Endodermal cell (in vitro differentiated cells): ENCODE measurements at regions not wholly inside any gene's neighbourhood (a gene's known extent, or its start where the extent isn't known, plus 50 kb on each side); places are given as distances from the start of the nearest gene placed in this dataset.

ENCODE experiments used
- DNase-seq: peaks from one replicate; pipeline ENCODE4 v3.0.0-alpha.2; 2017
- H3K27ac ChIP-seq: 2 replicates; pipeline ENCODE4 v1.5.1; 2013; ENCODE audit warnings: mild to moderate bottlenecking, low read depth, low read length, moderate library complexity
- H3K27me3 ChIP-seq: 2 replicates; pipeline ENCODE4 v1.6.1; 2013; ENCODE audit warnings: mild to moderate bottlenecking, low read length, moderate library complexity; ENCODE audit not compliant: insufficient read depth, control insufficient read depth, poor library complexity, severe bottlenecking
- H3K36me3 ChIP-seq: 2 replicates; pipeline ENCODE4 v1.7.0; 2013; ENCODE audit warnings: mild to moderate bottlenecking, low read length, moderate library complexity; ENCODE audit not compliant: control insufficient read depth, insufficient read depth
- H3K4me1 ChIP-seq: one replicate; pipeline ENCODE4 v1.7.0; 2013; ENCODE audit warnings: low read length; ENCODE audit not compliant: control insufficient read depth, insufficient read depth
- H3K4me3 ChIP-seq: 2 replicates; pipeline ENCODE4 v1.5.1; 2013; ENCODE audit warnings: mild to moderate bottlenecking, low read length, moderate library complexity
- H3K9ac ChIP-seq: 2 replicates; pipeline ENCODE4 v1.6.1; 2013; ENCODE audit warnings: mild to moderate bottlenecking, low read length, moderate library complexity; ENCODE audit not compliant: poor library complexity, severe bottlenecking; ENCODE audit errors: extremely low read depth
- H3K9me3 ChIP-seq: 2 replicates; pipeline ENCODE4 v1.6.1; 2013; ENCODE audit warnings: mild to moderate bottlenecking, low read length, moderate library complexity; ENCODE audit not compliant: control insufficient read depth
- H3K27ac Mint-ChIP-seq: 2 replicates; pipeline ENCODE4 v1.8.0; 2020; ENCODE audit warnings: mixed read lengths
- H3K27me3 Mint-ChIP-seq: 2 replicates; pipeline ENCODE4 v1.8.0; 2021; ENCODE audit warnings: mild to moderate bottlenecking, mixed read lengths; ENCODE audit not compliant: insufficient read depth
- H3K36me3 Mint-ChIP-seq: 2 replicates; pipeline ENCODE4 v1.8.0; 2020; ENCODE audit warnings: low read depth, mixed read lengths
- H3K4me1 Mint-ChIP-seq: 2 replicates; pipeline ENCODE4 v1.8.0; 2020; ENCODE audit warnings: mixed read lengths
- H3K4me3 Mint-ChIP-seq: 2 replicates; pipeline ENCODE4 v1.8.0; 2020; ENCODE audit warnings: mild to moderate bottlenecking, moderate library complexity, mixed read lengths
- H3K9me3 Mint-ChIP-seq: 2 replicates; pipeline ENCODE4 v1.8.0; 2020; ENCODE audit warnings: mild to moderate bottlenecking, mixed read lengths
- WGBS, 2 experiments: methylation state at CpG; one replicate each; pipeline versions ENCODE4 v1.1.5 to v1.1.7; 2013; ENCODE audit warnings: missing lambda C conversion rate in 2 of 2, mixed read lengths in 1 of 2; ENCODE audit not compliant: insufficient coverage in 1 of 2, insufficient read length in 1 of 2; 5-methylcytosine and 5-hydroxymethylcytosine counted together
- TF ChIP-seq, protein P1 (sequence below): fragments of 200-600 bp; sonication (generic); conservative IDR thresholded peaks from 2 replicates; pipeline ENCODE4 v1.5.0; 2021; ENCODE audit warnings: antibody characterized with exemption, mild to moderate bottlenecking

DNA sequence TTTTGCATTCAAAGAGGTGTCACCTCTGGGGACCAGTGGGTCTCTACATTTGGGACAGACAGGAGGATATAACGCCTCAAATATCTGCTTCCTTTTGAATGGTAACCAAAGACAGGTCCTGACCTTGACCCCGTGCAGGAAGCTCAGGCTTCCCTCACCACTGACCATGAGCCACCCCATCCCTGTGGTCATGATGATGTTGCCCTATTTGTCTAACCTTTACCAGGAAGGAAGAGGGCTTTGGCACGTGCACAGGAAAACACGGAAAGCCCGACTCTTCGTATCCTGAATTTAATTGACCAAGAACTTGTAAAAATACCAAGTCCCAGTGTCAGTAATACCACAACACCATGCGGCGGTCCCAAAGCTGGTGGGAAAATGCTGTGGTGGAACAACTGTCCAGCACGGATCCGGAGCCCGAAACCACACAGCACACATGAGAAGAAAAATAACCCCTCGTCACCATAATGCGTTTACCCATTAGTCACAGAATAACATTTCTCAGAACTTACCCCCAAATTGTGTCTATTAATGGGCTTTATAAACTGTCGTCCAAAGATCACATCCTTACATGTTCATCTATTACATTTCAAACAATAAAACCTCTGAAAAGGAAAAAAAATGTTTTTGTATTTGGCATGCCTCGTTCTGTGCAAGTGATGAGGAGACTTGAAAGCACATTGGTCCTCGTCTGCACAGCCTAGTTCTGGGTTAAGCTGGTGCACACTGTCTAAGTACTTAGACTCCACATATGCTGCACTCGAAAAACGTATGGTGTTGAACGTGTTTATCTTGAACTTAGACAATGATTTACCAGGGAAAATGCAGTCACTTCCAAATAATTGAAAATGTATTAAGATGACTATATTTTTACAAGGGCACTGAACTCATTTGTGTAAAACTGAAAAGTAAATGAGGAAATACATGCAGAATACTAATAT lies 118.9 kb upstream of the IGF1R start:
- Mint-ChIP-seq H3K36me3 (no peaks in the 10 kb centered on the region), H3K27ac (no peak overlapping the region), H3K4me3 (no peak overlapping the region), H3K27me3 (peaks cover 62% of the 10 kb centered on the region), H3K4me1 (peaks cover 4% of the 10 kb centered on the region), H3K9me3 (no peaks in the 10 kb centered on the region)
- TF ChIP-seq, protein P1, sequence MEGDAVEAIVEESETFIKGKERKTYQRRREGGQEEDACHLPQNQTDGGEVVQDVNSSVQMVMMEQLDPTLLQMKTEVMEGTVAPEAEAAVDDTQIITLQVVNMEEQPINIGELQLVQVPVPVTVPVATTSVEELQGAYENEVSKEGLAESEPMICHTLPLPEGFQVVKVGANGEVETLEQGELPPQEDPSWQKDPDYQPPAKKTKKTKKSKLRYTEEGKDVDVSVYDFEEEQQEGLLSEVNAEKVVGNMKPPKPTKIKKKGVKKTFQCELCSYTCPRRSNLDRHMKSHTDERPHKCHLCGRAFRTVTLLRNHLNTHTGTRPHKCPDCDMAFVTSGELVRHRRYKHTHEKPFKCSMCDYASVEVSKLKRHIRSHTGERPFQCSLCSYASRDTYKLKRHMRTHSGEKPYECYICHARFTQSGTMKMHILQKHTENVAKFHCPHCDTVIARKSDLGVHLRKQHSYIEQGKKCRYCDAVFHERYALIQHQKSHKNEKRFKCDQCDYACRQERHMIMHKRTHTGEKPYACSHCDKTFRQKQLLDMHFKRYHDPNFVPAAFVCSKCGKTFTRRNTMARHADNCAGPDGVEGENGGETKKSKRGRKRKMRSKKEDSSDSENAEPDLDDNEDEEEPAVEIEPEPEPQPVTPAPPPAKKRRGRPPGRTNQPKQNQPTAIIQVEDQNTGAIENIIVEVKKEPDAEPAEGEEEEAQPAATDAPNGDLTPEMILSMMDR, result no peak
- H3K27ac ChIP-seq, result no peak overlapping the region
- peaks cover 12% of the 10 kb centered on the region for H3K27me3 ChIP-seq
- DNase-seq, result no peak
- no peak overlapping the region for H3K4me3 ChIP-seq
- H3K36me3 ChIP-seq, result no peaks in the 10 kb centered on the region
- H3K9me3 ChIP-seq, result no peaks in the 10 kb centered on the region
- H3K4me1 ChIP-seq, result no peaks in the 10 kb centered on the region
- no peak overlapping the region for H3K9ac ChIP-seq
- 92 to 94% methylated on average over 5 to 19 of the region's 19 CpGs for WGBS, 2 experiments

DNA sequence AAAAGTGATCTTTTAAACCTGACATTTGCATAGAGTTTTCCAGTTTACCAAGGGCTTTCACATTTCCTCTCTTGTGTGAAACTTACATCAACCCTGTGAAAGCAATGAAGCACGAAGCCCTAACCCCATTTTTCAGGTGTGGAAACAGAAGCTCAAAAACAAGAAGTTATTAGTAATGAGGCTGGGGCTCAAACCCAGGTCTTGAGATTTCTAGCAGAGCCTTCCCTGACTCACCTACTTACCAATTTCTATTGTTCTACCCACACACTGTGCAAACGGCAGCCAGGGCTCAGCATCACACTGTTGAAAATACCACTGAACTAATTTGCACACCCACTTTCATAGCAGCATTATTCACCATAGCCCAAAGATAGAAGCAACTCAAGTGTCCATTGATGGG lies 117.8 kb upstream of the IGF1R start:
- H3K9ac ChIP-seq, result no peak overlapping the region
- H3K4me3 Mint-ChIP-seq, result no peak overlapping the region
- H3K36me3 Mint-ChIP-seq, result no peaks in the 10 kb centered on the region
- WGBS, 2 experiments, result 85% methylated on average over 2 of the region's 2 CpGs; no CpG with 5 or more reads in 1 of the 2 experiments
- H3K4me3 ChIP-seq, result no peak overlapping the region
- DNase-seq, result no peak
- TF ChIP-seq, protein P1, result no peak
- peaks cover 4% of the 10 kb centered on the region for H3K4me1 Mint-ChIP-seq
- no peaks in the 10 kb centered on the region for H3K4me1 ChIP-seq
- no peaks in the 10 kb centered on the region for H3K36me3 ChIP-seq
- H3K27me3 ChIP-seq, result peaks cover under 1% of the 10 kb centered on the region
- no peaks in the 10 kb centered on the region for H3K9me3 ChIP-seq
- H3K27me3 Mint-ChIP-seq, result peaks cover 57% of the 10 kb centered on the region
- no peak overlapping the region for H3K27ac Mint-ChIP-seq
- H3K9me3 Mint-ChIP-seq, result no peaks in the 10 kb centered on the region
- no peak overlapping the region for H3K27ac ChIP-seq

DNA sequence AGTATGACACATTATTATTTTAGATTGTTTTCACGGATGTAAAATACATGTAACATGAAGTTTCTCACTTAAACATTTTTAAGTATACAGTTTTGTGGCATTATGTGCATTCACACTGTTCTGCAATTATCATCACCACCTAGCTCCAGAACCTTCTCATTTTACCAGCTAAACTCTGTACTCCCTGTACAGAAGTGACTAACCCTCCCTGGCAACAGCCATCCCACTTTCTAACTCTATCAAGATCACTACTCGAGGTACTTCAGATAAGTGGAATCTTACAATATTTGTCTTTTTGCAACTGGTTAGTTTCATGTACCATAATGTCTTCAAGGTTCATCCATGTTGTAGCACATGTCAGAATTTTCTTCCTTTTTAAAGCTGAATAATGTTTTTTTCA lies 116.3 kb upstream of the IGF1R start:
- H3K4me1 Mint-ChIP-seq, result peaks cover 4% of the 10 kb centered on the region
- DNase-seq, result no peak
- no peak overlapping the region for H3K27ac Mint-ChIP-seq
- no peaks in the 10 kb centered on the region for H3K36me3 ChIP-seq
- no peak overlapping the region for H3K27ac ChIP-seq
- H3K4me3 ChIP-seq, result no peak overlapping the region
- TF ChIP-seq, protein P1, result no peak
- H3K9me3 Mint-ChIP-seq, result no peaks in the 10 kb centered on the region
- H3K4me3 Mint-ChIP-seq, result no peak overlapping the region
- peaks cover 2% of the 10 kb centered on the region for H3K27me3 ChIP-seq
- H3K4me1 ChIP-seq, result no peaks in the 10 kb centered on the region
- WGBS, 2 experiments, result 92% methylated on average over 1 of the region's 2 CpGs; no CpG with 5 or more reads in 1 of the 2 experiments
- H3K36me3 Mint-ChIP-seq, result no peaks in the 10 kb centered on the region
- peaks cover 60% of the 10 kb centered on the region for H3K27me3 Mint-ChIP-seq
- no peaks in the 10 kb centered on the region for H3K9me3 ChIP-seq
- H3K9ac ChIP-seq, result no peak overlapping the region
